ENCODE measurements at regions not wholly inside any gene's neighbourhood (a gene's known extent, or its start where the extent isn't known, plus 50 kb on each side); places are given as distances from the start of the nearest gene placed in this dataset.

GRCh38 chr4:111930659-111931058 is 214.6 kb upstream of the FAM241A start:
- no peak for TF ChIP-seq EP300 (IDR thresholded peaks at IDR 0.05)
- TF ChIP-seq CTCF (IDR thresholded peaks at IDR 0.05), result no peak
- no peak for TF ChIP-seq POLR2AphosphoS5 (IDR thresholded peaks at IDR 0.05)
- TF ChIP-seq POLR2A (IDR thresholded peaks at IDR 0.05), result no peak

All from suprapubic skin (tissue), 4 donors.